HG02870 (cell line): ENCODE measurements at regions not wholly inside any gene's neighbourhood (a gene's known extent, or its start where the extent isn't known, plus 50 kb on each side); places are given as distances from the start of the nearest gene placed in this dataset.

Experiments
- ATAC-seq: cut with Tn5 transposase; IDR thresholded peaks from one replicate; pipeline ENCODE4 v1.9.1; 2021; ENCODE audit warnings: mild to moderate bottlenecking, moderate library complexity; ENCODE audit not compliant: unreplicated experiment

DNA sequence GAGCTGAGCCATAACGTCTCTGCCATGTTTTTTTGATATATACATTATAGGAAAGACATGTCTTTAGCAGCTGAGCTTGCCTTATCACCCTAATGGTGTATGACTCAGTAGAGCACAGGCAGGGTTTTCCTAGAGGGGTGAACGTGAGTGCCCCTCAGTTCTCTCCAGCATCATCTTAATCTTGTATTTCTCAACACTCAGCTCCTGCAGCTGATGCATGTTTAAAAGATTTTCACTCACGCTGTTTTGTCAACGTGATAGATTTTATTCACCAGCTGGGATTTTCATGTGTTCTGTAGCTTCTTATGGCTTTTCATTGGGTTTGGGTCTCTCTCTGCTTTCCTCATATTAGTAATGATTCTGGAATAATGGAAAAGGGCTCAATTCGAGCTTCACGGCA, 186.0 kb upstream of the PMFBP1 start:
- no peak for ATAC-seq

DNA sequence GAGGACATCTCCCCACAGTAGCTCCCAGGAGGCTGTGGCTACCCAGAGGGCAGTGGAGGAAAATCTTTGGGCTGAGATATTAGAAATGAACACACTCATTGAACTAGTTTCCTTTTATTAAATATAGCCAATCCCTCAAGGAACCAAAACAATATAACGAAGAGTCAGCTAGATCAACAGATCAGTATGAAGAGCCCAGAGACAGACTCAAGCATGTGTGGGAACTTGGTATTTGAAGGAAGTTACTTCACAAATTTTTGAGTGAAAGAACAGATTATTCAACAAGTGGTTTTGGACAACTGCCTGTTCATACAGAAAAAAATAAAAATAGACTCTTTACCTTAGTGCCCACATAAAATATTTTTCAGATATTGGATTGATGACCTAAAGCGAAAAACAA, 183.6 kb upstream of the PMFBP1 start:
- ATAC-seq, result no peak

DNA sequence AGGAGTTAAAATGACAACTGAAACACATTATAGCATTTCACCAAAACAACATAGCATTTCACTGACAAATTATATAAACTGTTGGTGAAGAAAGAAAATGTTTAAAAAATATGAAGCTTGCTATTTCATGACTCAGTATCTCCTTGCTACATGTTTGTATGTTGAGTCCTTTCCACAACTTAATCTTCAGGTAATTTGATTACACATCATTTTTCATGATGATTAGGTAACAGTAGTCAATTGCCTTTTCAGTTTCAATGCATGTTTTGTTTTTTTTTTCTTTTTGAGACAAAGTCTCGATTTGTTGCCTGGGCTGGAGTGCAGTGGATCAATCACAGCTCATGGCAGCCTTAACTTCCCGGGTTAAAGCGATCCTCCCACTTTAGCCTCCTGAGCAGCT, 177.8 kb upstream of the PMFBP1 start:
- ATAC-seq, result no peak

DNA sequence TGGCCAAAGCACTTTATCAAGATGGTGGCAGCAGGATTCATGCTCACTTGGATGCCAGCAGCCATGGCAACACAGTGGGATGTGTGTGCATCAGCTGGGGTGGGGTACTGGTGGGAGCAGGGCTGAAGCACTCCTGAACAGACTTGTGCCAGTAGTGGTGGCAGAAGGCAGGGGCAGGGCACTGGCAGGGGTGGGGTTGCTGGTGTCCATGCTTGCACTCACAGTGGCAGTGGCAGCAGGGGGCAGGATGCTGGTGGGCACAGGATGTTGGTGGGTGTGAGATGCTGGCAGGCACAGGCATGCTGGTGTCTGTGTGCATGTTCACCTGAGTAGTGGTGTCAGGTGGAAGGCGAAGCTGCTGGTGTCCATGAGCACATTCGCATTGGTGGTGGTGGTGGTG, 161.0 kb upstream of the PMFBP1 start:
- ATAC-seq, result no peak

DNA sequence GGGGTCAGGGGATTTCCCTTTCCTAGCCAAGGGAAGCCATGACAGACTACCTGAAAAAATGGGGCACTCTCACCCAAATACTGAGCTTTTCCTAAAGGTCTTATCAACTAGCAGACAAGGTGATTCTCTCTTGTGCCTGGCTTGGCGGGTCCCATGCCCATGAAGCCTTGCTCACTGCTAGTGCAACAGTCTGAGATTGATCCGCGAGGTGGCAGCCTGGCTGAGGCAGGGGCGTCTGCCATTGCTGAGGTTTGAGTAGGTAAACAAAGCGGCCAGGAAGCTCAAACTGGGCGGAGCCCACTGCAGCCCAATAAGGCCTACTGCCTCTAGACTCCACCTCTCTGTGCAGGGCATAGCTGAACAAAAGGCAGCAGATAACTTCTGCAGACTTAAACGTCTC, 152.6 kb upstream of the PMFBP1 start:
- no peak for ATAC-seq

DNA sequence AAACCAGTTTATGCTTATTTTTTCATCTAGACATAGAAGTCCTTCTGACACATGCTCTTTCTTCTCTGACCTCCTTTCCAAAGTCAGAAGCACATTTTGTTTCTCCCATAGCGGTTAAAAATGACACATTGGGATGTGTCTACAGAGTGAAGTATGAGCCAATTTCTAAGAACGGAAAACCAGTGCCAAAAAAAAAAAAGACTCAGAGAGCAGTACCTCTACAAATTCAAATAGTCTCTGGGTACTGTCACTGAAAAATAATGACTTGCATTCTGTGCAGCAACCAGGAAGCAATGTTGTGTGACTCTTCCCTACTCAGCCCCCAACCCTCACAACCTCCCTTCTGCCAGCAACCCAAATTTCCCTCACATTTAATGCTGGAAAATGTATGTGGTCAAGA, 145.5 kb upstream of the PMFBP1 start:
- no peak for ATAC-seq

DNA sequence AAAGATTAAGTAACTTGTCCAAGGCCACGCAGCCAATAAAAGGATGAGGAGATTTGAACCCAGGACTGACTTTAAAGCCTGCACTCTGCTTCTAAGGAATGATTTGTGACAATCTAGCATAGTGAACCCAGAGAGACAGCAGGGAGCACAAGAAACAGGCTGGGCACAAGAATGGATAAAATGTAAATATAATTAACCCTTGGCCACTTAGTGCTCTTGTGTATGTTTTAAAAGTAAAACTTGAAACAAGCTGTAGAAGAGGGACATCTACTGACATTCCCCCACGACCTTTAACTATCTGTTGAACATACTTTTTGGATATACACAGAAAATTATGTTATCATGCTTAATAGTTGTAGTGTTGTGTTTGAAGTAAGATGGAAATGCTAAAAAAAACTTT, 141.9 kb upstream of the PMFBP1 start:
- no peak for ATAC-seq

DNA sequence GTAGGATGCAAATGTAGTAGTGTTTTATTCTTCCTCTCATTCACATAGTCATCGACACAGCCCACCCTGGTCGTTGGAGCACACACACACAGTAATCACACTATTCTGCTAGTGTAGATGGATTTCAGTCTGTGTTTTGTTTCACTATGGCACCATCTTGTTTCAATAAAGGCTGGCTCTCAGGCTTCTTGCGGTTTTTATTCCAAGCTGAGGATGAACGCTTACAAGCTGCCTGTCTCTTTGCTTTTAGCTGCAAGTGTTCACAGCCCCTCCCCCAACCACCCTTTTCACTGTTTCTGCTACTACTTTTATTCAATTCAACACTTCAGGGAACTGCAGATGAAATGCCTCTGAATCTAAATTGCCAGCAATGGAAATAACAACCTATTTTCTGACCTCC, 140.9 kb upstream of the PMFBP1 start:
- ATAC-seq, result no peak

DNA sequence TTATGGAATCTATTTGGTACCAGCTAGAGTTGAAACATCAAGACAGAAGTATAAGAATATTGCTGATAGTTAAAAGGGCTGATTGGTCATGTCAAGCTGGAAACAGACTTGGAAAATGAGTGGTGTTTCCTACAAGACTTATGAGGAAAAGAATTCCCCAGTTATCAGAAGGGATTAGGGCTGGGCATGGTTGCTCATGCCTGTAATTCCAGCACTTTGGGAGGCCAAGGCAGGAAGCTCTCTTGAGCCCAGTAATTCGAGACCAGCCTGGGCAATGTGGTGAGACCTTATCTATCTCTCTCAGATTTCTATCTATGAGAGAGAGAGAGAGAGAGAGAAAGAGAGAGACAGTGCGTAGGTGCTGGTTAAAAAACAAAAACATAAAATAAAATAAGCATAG, 139.5 kb upstream of the PMFBP1 start:
- ATAC-seq, result no peak

DNA sequence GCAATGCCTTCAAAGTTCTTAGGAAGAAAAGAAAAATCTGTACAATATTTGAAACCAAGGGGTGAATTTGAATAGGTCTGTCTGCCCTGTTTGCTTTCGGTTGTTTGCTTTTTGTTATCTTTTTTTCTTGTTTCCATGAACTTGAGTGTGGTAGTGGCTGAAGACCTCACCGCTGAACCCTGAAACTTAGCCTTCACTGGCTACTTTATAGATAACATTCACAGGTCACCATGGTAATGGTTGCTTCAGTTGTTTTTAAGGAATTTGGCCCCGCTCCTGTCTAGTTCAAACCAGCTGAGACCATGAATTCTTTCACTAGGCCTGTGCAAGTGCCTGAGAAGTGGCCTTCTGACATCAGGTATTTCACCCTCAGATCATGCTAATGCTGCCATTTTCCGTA, 137.0 kb upstream of the PMFBP1 start:
- no peak for ATAC-seq

DNA sequence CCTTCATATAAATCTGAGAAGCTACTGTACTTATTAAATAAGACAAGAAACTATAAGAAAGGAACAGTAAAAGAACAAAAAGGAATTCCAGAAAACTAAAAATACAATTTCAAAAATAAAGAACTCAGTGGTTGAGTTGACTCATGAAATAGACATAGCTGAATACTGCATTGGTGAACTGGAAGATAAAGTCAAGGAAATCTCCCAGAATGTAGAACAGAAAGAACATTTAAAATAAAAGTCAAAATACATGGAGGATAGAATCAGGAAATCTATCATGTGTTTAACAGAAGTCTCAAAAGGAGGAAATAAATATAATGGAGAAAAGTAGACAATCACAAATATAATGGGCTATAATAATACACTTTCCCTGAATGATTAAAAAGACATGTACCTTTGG, 136.4 kb upstream of the PMFBP1 start:
- ATAC-seq, result no peak

DNA sequence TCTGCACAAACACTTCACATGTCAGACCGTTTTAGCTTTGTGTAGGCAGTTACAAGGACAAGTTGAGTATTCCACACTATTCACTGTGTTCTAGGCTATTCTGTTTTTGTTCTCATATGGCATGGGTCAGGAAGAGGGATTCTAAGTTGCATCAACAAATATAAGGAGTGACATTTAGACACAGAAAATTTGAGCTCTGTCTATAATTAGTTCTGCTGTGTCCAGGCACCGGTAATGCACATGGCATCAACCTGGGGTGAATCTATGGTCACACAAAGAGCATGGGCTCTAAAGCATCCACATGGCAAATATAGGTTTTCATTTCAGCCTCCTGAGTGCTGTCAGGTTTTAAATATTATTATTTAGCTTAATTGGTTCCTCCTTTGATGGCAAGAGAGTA, 130.4 kb upstream of the PMFBP1 start:
- no peak for ATAC-seq

DNA sequence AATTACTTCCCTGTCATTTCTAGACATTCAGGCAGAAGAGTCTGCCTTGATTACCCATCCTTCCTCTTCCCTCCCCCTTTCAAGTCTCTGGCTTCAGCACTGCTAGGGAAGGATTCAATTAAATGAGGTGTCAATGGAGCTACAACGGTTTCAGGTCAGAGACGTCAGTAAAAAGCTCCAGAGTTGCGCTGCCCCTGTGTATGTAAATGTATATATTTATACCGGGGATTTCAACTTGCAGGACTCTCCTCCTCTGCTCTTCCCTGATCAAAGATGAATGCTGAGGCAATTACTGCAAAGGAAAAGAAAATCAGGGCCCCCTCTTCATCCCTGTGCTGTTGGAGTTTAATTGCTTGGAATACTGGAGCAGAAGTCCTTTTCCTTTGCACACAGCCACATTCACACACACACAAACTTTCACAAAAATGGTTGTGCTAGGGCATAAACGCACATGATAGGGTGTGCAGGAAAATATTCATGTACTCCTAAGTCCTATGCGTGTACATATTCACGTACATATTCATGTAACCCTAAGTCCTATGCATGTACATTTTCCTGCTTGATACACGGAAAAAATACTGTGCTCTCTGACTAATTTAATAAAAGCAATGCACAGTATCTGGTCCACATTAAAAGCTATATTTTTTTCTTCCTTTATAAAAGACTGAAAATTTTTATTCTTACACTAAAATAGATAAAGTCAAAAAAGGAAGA, 129.7 kb upstream of the PMFBP1 start:
- no peak for ATAC-seq

DNA sequence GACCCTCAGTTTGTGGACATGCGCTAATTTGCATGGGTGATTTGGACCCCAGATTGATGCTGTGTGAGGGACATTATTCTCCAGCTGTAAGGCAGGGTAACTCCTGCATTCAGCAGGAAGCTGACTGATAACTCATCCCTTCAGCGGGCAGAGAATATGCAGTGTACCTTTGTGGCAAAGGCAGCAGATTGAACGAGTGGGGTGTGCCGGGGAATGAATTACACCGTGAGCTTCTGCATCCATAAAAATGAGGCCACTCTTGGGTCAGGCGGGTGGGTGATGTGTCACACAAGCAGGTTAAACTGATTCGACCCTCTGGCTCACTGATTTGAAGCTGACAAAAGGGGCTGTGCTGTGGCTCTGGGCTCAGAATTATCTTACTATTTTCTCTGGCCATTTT, 128.9 kb upstream of the PMFBP1 start:
- ATAC-seq, result no peak

DNA sequence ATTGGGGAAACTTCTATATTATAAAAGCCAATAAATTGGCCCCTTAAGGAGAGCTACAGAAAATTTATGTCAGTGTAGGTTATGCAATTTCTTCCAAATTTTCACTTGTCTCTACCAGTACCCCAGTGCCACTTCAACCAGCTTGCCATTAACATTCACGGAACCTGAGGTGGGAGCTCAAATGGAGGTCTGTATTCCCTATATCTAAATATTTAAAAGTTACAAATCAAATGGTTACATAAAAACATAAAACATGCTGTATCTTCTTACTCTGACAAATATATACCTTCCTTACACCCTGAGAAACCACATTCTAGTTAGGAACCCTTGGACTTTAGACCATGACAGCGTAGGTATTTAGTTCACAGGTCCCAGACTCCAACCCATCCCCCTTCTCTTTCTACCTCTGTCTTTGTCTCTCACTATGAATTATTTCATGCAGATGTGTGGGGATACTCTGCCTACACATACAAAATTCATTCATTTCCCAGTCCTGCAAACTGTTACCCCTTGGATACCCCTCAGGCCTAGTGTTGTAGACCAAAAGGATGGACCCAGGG, 127.8 kb upstream of the PMFBP1 start:
- ATAC-seq, result no peak

DNA sequence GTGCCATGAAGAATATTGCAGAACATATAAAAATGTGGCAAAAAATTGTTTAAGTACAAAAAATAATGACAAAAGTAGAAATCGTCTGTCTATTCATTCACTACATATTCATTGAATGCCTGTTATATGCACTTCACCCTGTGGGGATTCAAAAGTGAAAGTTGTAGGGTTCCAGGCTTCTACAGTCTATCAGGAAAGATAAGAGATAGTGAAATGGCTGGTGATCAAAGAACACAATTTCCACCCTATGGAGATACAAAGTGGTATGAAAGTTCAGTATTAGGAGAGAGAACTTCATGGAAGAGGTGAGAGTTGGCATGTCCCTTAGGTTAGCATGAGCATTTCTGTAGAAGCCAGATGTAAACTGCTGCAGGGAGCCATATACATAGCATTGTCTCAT, 127.0 kb upstream of the PMFBP1 start:
- no peak for ATAC-seq

DNA sequence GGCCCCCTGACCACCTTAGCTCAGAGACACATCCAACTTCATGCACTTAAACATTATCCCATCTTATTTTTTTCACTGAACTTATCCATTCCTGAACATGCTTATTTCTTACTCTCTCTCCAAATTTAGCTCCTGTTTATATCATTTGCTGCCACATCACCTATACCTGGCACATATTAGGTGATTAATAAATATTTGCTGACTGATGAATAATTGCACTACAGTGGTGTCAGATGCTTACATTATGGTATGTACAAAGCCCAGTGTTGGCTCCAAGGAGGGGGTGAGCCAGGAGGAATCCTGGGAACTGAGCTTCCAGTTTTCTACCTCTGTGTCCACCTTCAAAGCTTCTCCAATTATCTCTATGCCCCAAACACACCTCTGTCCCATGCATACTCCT, 124.0 kb upstream of the PMFBP1 start:
- no peak for ATAC-seq

DNA sequence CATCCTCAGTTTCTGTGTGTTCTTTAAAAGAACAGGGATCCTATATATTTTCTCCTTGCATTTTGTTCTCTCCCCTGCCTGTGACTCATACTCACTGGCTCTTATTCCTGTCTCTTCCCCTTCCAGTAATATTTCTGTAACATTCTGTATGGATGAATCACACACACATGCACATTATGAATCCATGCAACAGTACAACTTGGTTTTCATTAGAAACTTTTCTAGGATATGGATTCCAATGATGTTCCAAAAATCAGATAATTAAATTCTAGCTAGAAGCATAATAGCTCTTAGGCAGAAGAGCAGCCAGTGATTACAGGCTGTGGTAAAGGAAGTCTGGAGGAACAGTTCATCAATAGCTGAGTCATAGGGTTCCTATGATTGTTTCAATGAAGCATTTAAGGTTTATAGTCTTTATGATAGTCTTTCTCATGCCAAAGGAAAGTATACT, 119.6 kb upstream of the PMFBP1 start:
- ATAC-seq, result no peak

DNA sequence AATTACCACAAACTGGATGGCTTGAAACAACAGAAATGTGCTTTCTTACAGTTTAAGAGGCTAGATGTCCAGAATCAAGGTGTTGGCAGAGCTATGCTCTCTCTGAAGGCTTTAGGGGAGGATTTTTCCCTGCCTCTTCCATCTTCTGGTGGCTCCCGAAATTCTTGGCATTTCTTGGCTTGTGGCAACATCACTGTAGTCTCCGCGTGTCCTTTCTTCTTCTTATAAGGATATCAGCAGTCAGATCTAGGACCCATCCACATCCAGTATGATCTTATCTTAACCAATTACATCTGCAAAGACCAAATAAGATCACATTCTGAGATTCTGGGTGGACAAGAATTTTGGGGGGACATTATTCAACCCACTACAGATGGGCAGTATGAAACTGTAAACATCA, 119.2 kb upstream of the PMFBP1 start:
- no peak for ATAC-seq

DNA sequence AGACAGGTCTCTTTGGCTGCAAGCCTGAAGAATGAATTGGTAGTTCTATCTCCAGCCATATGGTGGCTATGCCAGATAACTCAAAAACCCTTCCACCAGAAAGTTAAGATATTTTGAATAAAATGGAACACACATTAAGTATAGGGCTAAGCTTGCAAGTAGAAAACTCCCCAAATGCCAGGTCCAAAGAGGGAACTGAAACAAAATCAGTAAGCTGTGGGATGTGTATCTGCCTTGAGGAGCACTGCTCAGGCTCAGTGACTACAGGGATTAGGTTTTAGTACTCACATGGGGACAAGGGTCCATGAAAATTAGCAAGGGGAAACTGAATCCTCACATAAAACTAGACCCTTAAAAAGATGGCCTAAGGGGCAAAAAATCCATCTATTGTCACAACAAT, 115.7 kb upstream of the PMFBP1 start:
- no peak for ATAC-seq

DNA sequence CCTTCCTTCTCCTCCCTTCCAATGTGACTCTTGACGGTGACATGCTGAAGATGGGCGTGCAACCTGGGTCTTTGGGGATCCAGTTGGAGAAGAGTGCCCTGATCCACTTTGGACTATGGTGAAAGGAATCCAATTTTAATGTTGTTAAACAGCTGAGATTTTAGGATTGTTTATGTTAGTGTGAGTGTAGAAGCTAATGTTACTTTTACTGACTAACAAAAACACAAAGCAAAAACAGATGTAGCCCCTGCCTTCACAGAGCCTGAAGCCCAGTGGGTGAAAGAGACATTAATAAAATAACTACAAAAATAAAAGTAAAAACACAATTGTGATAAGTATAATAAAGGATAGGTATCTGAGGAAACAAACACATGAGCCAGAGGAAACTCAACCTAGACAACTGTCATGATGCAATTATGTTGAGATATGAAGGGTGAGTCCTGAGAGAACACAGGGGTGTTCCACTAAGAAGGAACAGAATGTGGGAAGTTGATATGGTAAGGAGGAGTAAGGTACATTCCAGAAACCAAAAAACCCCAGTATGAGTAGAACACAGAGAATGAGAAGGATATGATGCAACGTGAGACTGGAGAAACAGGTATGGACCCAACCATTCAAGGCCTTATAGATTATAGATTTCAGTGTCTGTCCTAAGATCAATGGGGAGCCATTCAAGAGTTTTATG, 115.1 kb upstream of the PMFBP1 start:
- ATAC-seq, result no peak

DNA sequence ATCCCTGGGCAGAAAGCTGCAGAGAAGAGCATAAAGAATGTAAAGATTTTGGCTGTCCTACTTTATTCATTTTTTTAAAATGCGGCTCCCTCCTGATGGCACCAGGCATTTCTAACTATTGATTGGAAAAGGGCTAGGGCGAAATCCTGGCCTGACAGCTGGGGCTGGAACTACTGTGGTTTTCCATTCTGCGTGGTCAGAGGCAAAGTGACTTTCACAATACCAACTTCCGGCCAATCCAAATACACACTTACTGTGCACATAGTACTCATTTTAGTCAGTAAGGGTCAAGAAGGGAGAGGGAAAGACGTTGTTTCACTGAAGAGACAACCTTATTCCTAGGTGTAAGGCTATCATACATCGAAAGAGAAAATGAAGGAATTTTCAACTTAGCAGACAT, 113.8 kb upstream of the PMFBP1 start:
- no peak for ATAC-seq

DNA sequence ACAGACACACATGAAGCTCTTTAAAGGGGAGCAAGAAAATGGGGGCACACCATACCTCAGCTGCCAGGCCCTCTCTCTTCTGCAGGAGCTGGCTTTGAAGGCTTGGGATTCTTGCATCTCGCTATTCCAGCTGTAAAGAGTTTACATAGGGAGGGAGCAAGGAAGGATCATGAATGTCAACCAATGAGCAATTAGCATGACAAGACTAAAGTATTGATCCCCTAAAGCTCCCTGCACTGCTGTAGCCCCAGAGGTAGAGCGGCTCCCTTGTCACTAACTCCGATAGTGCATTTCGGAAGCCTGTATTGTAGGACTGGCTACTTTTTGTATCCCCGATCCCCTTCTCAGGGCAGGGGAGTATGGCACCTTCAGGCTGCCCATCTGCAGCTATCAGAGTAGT, 113.4 kb upstream of the PMFBP1 start:
- no peak for ATAC-seq
